HepG2 (cell line): ENCODE measurements at regions not wholly inside any gene's neighbourhood (a gene's known extent, or its start where the extent isn't known, plus 50 kb on each side); places are given as distances from the start of the nearest gene placed in this dataset.

Source experiments
- ELF3 ChIP-seq: IDR thresholded peaks from 2 replicates; pipeline ENCODE4 v1.6.1; 2016; ENCODE audit warnings: missing genetic modification reagents, missing compliant biosample characterization
- HMGA1 ChIP-seq: sonication (generic); formaldehyde crosslinking; conservative IDR thresholded peaks from 2 replicates; pipeline ENCODE4 v1.4.0; 2020; ENCODE audit warnings: missing genetic modification reagents
- MTA1 ChIP-seq: sonication (generic); formaldehyde crosslinking; IDR thresholded peaks from 2 replicates; pipeline ENCODE4 v1.4.0; 2020; ENCODE audit warnings: missing genetic modification reagents, mild to moderate bottlenecking, borderline replicate concordance
- TCF7 ChIP-seq: sonication (generic); IDR thresholded peaks from 2 replicates; pipeline ENCODE4 v1.6.1; 2016; ENCODE audit warnings: antibody characterized with exemption, low read depth

- no peak for TF ChIP-seq ELF3 (CRISPR knock-in tag)
- TF ChIP-seq HMGA1 (CRISPR knock-in tag), result no peak
- TF ChIP-seq TCF7, result no peak
- TF ChIP-seq MTA1, result no peak
Observed at GRCh38 chr3:34890247-34890646, 749.1 kb upstream of the ARPP21 start.
